ENCODE measurements at regions not wholly inside any gene's neighbourhood (a gene's known extent, or its start where the extent isn't known, plus 50 kb on each side); places are given as distances from the start of the nearest gene placed in this dataset.

- Histone ChIP-seq H3K27ac (no peak overlapping the region), H3K36me3 (no peaks in the 10 kb centered on the region), H3K4me1 (no peaks in the 10 kb centered on the region), H3K4me3 (no peak overlapping the region), H3K9me3 (peaks cover 0 to 11% (median 0%) of the 10 kb centered on the region in 8 donors), H3K27me3 (replicated peaks in 1 of 7) (no peaks in the 10 kb centered on the region)
- 76 to 85% (median 82%) methylated on average over 7 of the region's 7 CpGs for WGBS, 5 donors
- DNase-seq = no peak
- no peak for TF ChIP-seq POLR2A (IDR thresholded peaks at IDR 0.05)
- intact Hi-C loops (cut with DNase I; ENCODE audit: low total_unique reads) = no loop called here
These were observed 82.5 kb upstream of the STX18 start for GRCh38 chr4:4624276-4624897.

- intact Hi-C loops (cut with DNase I; ENCODE audit: low total_unique reads) = no loop called here
- Histone ChIP-seq H3K36me3 (no peaks in the 10 kb centered on the region), H3K4me3 (no peak overlapping the region), H3K27me3 (replicated peaks in 1 of 7) (no peaks in the 10 kb centered on the region), H3K27ac (no peak overlapping the region), H3K9me3 (peaks cover 0 to 11% (median 3%) of the 10 kb centered on the region in 8 donors), H3K4me1 (no peaks in the 10 kb centered on the region)
- no peak for DNase-seq
- 87 to 96% (median 91%) methylated on average over 5 of the region's 5 CpGs for whole genome bisulfite sequencing, 5 donors
- TF ChIP-seq POLR2A (IDR thresholded peaks at IDR 0.05) (no peak), POLR2AphosphoS5 (IDR thresholded peaks at IDR 0.05) (no peak), CTCF (IDR thresholded peaks at IDR 0.05 in 8 of 11, conservative IDR thresholded peaks at IDR 0.05 in 3 of 11) (no peak)
These were observed 78.0 kb upstream of the STX18 start for GRCh38 chr4:4619821-4620220.

GRCh38 chr4:4618847-4619246 is 77.0 kb upstream of the STX18 start:
- Histone ChIP-seq H3K27ac (no peak overlapping the region), H3K9me3 (peaks cover 0 to 11% (median 3%) of the 10 kb centered on the region in 8 donors), H3K36me3 (no peaks in the 10 kb centered on the region), H3K4me1 (no peaks in the 10 kb centered on the region), H3K27me3 (replicated peaks in 1 of 7) (no peaks in the 10 kb centered on the region), H3K4me3 (no peak overlapping the region)
- intact Hi-C loops (cut with DNase I; ENCODE audit: low total_unique reads) = no loop called here
- no peak for DNase-seq
- no peak for TF ChIP-seq POLR2AphosphoS5 (IDR thresholded peaks at IDR 0.05)
- TF ChIP-seq CTCF (IDR thresholded peaks at IDR 0.05 in 8 of 11, conservative IDR thresholded peaks at IDR 0.05 in 3 of 11) = no peak
- TF ChIP-seq POLR2A (IDR thresholded peaks at IDR 0.05) = no peak
- 88 to 100% (median 93%) methylated on average over 1 of the region's 1 CpG for WGBS, 5 donors

- Histone ChIP-seq H3K4me1 (no peaks in the 10 kb centered on the region), H3K27ac (no peak overlapping the region), H3K36me3 (peaks cover 0 to 6% (median 0%) of the 10 kb centered on the region in 6 donors), H3K9me3 (peaks cover 0 to 7% (median 0%) of the 10 kb centered on the region in 8 donors), H3K4me3 (no peak overlapping the region), H3K27me3 (replicated peaks in 1 of 7) (no peaks in the 10 kb centered on the region)
- no peak for TF ChIP-seq CTCF (IDR thresholded peaks at IDR 0.05 in 8 of 11, conservative IDR thresholded peaks at IDR 0.05 in 3 of 11)
- TF ChIP-seq POLR2A (IDR thresholded peaks at IDR 0.05) = no peak
- TF ChIP-seq POLR2AphosphoS5 (IDR thresholded peaks at IDR 0.05) = no peak
- DNase-seq = no peak
- intact Hi-C loops (cut with DNase I; ENCODE audit: low total_unique reads) = no loop called here
- WGBS, 5 donors = 86 to 91% (median 88%) methylated on average over 8 of the region's 8 CpGs
These were observed 73.3 kb upstream of the STX18 start for GRCh38 chr4:4614925-4615678.

Measured in spleen (tissue), 11 donors.